SK-N-SH (cell line): ENCODE measurements at regions not wholly inside any gene's neighbourhood (a gene's known extent, or its start where the extent isn't known, plus 50 kb on each side); places are given as distances from the start of the nearest gene placed in this dataset.

Experiments used
- CHD2 ChIP-seq: fragments of 150-350 bp; IDR thresholded peaks from 2 replicates; pipeline ENCODE4 v1.6.1; 2018; ENCODE audit warnings: low read length; ENCODE audit not compliant: partially characterized antibody
- CTCF ChIP-seq: fragments of 200-600 bp; sonication (generic); IDR thresholded peaks from 2 replicates; pipeline ENCODE4 v1.6.1; 2017; ENCODE audit warnings: antibody characterized with exemption, mild to moderate bottlenecking, moderate library complexity
- JUND ChIP-seq: IDR thresholded peaks from 2 replicates; pipeline ENCODE4 v1.4.0; 2012
- POLR2AphosphoS5 ChIP-seq: IDR thresholded peaks from 2 replicates; pipeline ENCODE4 v1.6.1; 2012; ENCODE audit warnings: low read depth, low read length
- REST ChIP-seq: IDR thresholded peaks from 2 replicates; pipeline ENCODE4 v1.6.1; 2012; ENCODE audit warnings: mild to moderate bottlenecking, low read depth, low read length, moderate library complexity
- TCF12 ChIP-seq: IDR thresholded peaks from 2 replicates; pipeline ENCODE4 v1.4.0; 2012

- TF ChIP-seq POLR2AphosphoS5 (no peak), CTCF (no peak), JUND (no peak), CHD2 (no peak), REST (no peak), TCF12 (no peak)
Measured at GRCh38 chr9:105886136-105886535, 191.8 kb downstream of the TMEM38B start.
